SU-DHL-6 (cell line): ENCODE measurements at regions not wholly inside any gene's neighbourhood (a gene's known extent, or its start where the extent isn't known, plus 50 kb on each side); places are given as distances from the start of the nearest gene placed in this dataset.

Experiments used
- H2AFZ ChIP-seq: fragments of 200-600 bp; sonication (generic); 2 replicates; pipeline ENCODE4 v1.6.1; 2014; ENCODE audit warnings: low read depth, mild to moderate bottlenecking, moderate library complexity, mixed read lengths, antibody characterized with exemption, low read length; ENCODE audit not compliant: severe bottlenecking
- H3F3A ChIP-seq: fragments of 200-600 bp; shearing (Covaris generic); 2 replicates; pipeline ENCODE4 v1.6.0; 2016; ENCODE audit warnings: antibody characterized with exemption, mild to moderate bottlenecking; ENCODE audit not compliant: insufficient read depth
- H3K27ac ChIP-seq: fragments of 200-600 bp; sonication (generic); 2 replicates; pipeline ENCODE4 v1.5.1; 2016; ENCODE audit warnings: low read depth, mild to moderate bottlenecking, low read length, moderate library complexity, mixed read lengths
- H3K27me3 ChIP-seq: fragments of 200-600 bp; sonication (generic), shearing (Covaris generic); 2 replicates; pipeline ENCODE4 v1.6.0; 2014; ENCODE audit warnings: mild to moderate bottlenecking, low read length
- H3K36me3 ChIP-seq: fragments of 200-600 bp; sonication (generic); 2 replicates; pipeline ENCODE4 v1.6.1; 2014; ENCODE audit warnings: mild to moderate bottlenecking, low read length, mixed read lengths
- H3K4me2 ChIP-seq: fragments of 300-600, 200-600 bp; shearing (Covaris generic), sonication (generic); 2 replicates; pipeline ENCODE4 v1.6.0; 2014; ENCODE audit warnings: low read length, low read depth, mild to moderate bottlenecking; ENCODE audit not compliant: poor library complexity, severe bottlenecking
- H3K4me3 ChIP-seq: fragments of 200-600 bp; sonication (generic); 2 replicates; pipeline ENCODE4 v1.5.1; 2014; ENCODE audit warnings: antibody characterized with exemption, low read length, mild to moderate bottlenecking, mixed read lengths; ENCODE audit not compliant: insufficient read depth, poor library complexity, severe bottlenecking
- H3K79me2 ChIP-seq: fragments of 200-600 bp; sonication (generic); 2 replicates; pipeline ENCODE4 v1.6.1; 2014; ENCODE audit warnings: mild to moderate bottlenecking, low read length, moderate library complexity; ENCODE audit not compliant: insufficient read depth
- H3K9ac ChIP-seq: fragments of 200-600 bp; sonication (generic); 2 replicates; pipeline ENCODE4 v1.7.0; 2014; ENCODE audit warnings: mild to moderate bottlenecking, low read length
- H3K9me2 ChIP-seq: fragments of 200-600 bp; sonication (generic); replicated peaks from 2 replicates; pipeline ENCODE4 v1.6.1; 2014; ENCODE audit warnings: low read length; ENCODE audit not compliant: insufficient read depth
- H3K9me3 ChIP-seq: fragments of 200-600 bp; sonication (generic); 2 replicates; pipeline ENCODE4 v1.6.1; 2014; ENCODE audit warnings: low read length, mixed read lengths; ENCODE audit not compliant: insufficient read depth
- H4K20me1 ChIP-seq: fragments of 200-600 bp; sonication (generic); 2 replicates; pipeline ENCODE4 v1.6.1; 2014; ENCODE audit warnings: low read depth, mild to moderate bottlenecking, antibody characterized with exemption, low read length, moderate library complexity, mixed read lengths
- CTCF ChIP-seq: fragments of 200-600 bp; sonication (generic); IDR thresholded peaks from one replicate; pipeline ENCODE4 v1.5.1; 2017; ENCODE audit warnings: antibody characterized with exemption, mild to moderate bottlenecking, low read length, moderate library complexity; ENCODE audit not compliant: insufficient read depth, poor library complexity, severe bottlenecking
- EZH2phosphoT487 ChIP-seq: fragments of 200-600 bp; sonication (generic), shearing (Covaris generic); conservative IDR thresholded peaks from 2 replicates; pipeline ENCODE4 v1.6.1; 2018; ENCODE audit warnings: mild to moderate bottlenecking, antibody characterized with exemption, low read length, moderate library complexity, mixed read lengths

- Histone ChIP-seq H3K27ac (no peak overlapping the region), H4K20me1 (no peaks in the 10 kb centered on the region), H3K27me3 (no peaks in the 10 kb centered on the region), H3K9me3 (no peaks in the 10 kb centered on the region), H3K9me2 (no peaks in the 10 kb centered on the region), H3K36me3 (no peaks in the 10 kb centered on the region), H3K4me3 (no peak overlapping the region), H3K79me2 (no peaks in the 10 kb centered on the region), H3K9ac (no peak overlapping the region), H3F3A (no peaks in the 10 kb centered on the region), H3K4me2 (no peak overlapping the region), H2AFZ (no peak overlapping the region)
- TF ChIP-seq EZH2phosphoT487 (no peak), CTCF (no peak)
Measured at GRCh38 chr2:196365145-196365544, 193.8 kb upstream of the STK17B start.

- no peaks in the 10 kb centered on the region for H3K9me2 ChIP-seq
- no peak overlapping the region for H3K27ac ChIP-seq
- no peaks in the 10 kb centered on the region for H3K9me3 ChIP-seq
- H4K20me1 ChIP-seq, result no peaks in the 10 kb centered on the region
- H3K9ac ChIP-seq, result no peak overlapping the region
- H3K27me3 ChIP-seq, result no peaks in the 10 kb centered on the region
- no peaks in the 10 kb centered on the region for H3K79me2 ChIP-seq
- no peak overlapping the region for H3K4me3 ChIP-seq
- H2AFZ ChIP-seq, result no peak overlapping the region
- no peak overlapping the region for H3K4me2 ChIP-seq
- no peaks in the 10 kb centered on the region for H3F3A ChIP-seq
- TF ChIP-seq EZH2phosphoT487 (no peak), CTCF (no peak)
- H3K36me3 ChIP-seq, result no peaks in the 10 kb centered on the region
Measured at GRCh38 chr2:196365923-196366322, 194.5 kb upstream of the STK17B start.

GRCh38 chr2:196367633-196368032 lies 196.3 kb upstream of the STK17B start:
- TF ChIP-seq CTCF (no peak), EZH2phosphoT487 (no peak)
- Histone ChIP-seq H3K4me2 (no peak overlapping the region), H3F3A (no peaks in the 10 kb centered on the region), H3K79me2 (no peaks in the 10 kb centered on the region), H3K27me3 (no peaks in the 10 kb centered on the region), H3K36me3 (no peaks in the 10 kb centered on the region), H3K27ac (no peak overlapping the region), H3K9me2 (no peaks in the 10 kb centered on the region), H4K20me1 (no peaks in the 10 kb centered on the region), H3K9me3 (no peaks in the 10 kb centered on the region), H3K4me3 (no peak overlapping the region), H3K9ac (no peak overlapping the region), H2AFZ (no peak overlapping the region)

GRCh38 chr2:196368546-196369225 lies 197.3 kb upstream of the STK17B start:
- Histone ChIP-seq H3K4me2 (no peak overlapping the region), H3F3A (no peaks in the 10 kb centered on the region), H3K9me2 (no peaks in the 10 kb centered on the region), H4K20me1 (no peaks in the 10 kb centered on the region), H3K4me3 (no peak overlapping the region), H3K9ac (no peak overlapping the region), H3K79me2 (no peaks in the 10 kb centered on the region), H2AFZ (no peak overlapping the region), H3K36me3 (no peaks in the 10 kb centered on the region), H3K27me3 (no peaks in the 10 kb centered on the region), H3K9me3 (no peaks in the 10 kb centered on the region), H3K27ac (no peak overlapping the region)
- no peak for TF ChIP-seq CTCF
- no peak for TF ChIP-seq EZH2phosphoT487
